GM23248 (cell line): ENCODE measurements at regions not wholly inside any gene's neighbourhood (a gene's known extent, or its start where the extent isn't known, plus 50 kb on each side); places are given as distances from the start of the nearest gene placed in this dataset.

Source experiments
- DNase-seq: peaks from one replicate; pipeline ENCODE4 v3.0.0-alpha.2; 2015
- H2AFZ ChIP-seq: fragments of 200-600 bp; sonication (generic); 2 replicates; pipeline ENCODE4 v1.6.1; 2016; ENCODE audit warnings: antibody characterized with exemption
- H3F3A ChIP-seq: fragments of 200-600 bp; sonication (generic); 2 replicates; pipeline ENCODE4 v1.6.1; 2016; ENCODE audit warnings: mild to moderate bottlenecking, antibody characterized with exemption, mixed run types; ENCODE audit not compliant: insufficient read depth
- H3K27ac ChIP-seq: fragments of 200-600 bp; sonication (generic); 2 replicates; pipeline ENCODE4 v1.5.1; 2016; ENCODE audit warnings: mild to moderate bottlenecking
- H3K27me3 ChIP-seq: fragments of 200-600 bp; sonication (generic); replicated peaks from 2 replicates; pipeline ENCODE4 v1.6.1; 2016; ENCODE audit warnings: mild to moderate bottlenecking; ENCODE audit not compliant: insufficient read depth
- H3K36me3 ChIP-seq: fragments of 200-600 bp; sonication (generic); 2 replicates; pipeline ENCODE4 v1.6.1; 2016; ENCODE audit warnings: low read depth, mild to moderate bottlenecking
- H3K4me1 ChIP-seq: fragments of 200-600 bp; sonication (generic); 2 replicates; pipeline ENCODE4 v1.6.1; 2016; ENCODE audit warnings: mild to moderate bottlenecking; ENCODE audit not compliant: insufficient read depth
- H3K4me2 ChIP-seq: fragments of 200-600 bp; sonication (generic); one replicate; pipeline ENCODE4 v1.6.1; 2016; ENCODE audit warnings: mild to moderate bottlenecking; ENCODE audit not compliant: unreplicated experiment
- H3K4me3 ChIP-seq: fragments of 200-600 bp; sonication (generic); 2 replicates; pipeline ENCODE4 v1.5.1; 2016; ENCODE audit warnings: mild to moderate bottlenecking
- H3K79me2 ChIP-seq: fragments of 200-600 bp; sonication (generic); 2 replicates; pipeline ENCODE4 v1.6.1; 2016; ENCODE audit warnings: mild to moderate bottlenecking; ENCODE audit not compliant: insufficient read depth
- H3K9ac ChIP-seq: fragments of 200-600 bp; sonication (generic); 2 replicates; pipeline ENCODE4 v1.6.1; 2016; ENCODE audit warnings: mild to moderate bottlenecking
- H3K9me2 ChIP-seq: fragments of 200-600 bp; sonication (generic); 2 replicates; pipeline ENCODE4 v1.6.1; 2016; ENCODE audit warnings: mixed run types, mild to moderate bottlenecking, moderate library complexity; ENCODE audit not compliant: insufficient read depth
- H3K9me3 ChIP-seq: fragments of 200-600 bp; sonication (generic); one replicate; pipeline ENCODE4 v1.6.1; 2017; ENCODE audit warnings: low read depth
- H4K20me1 ChIP-seq: fragments of 200-600 bp; sonication (generic); 2 replicates; pipeline ENCODE4 v1.6.0; 2016; ENCODE audit not compliant: insufficient read depth
- EZH2 ChIP-seq: fragments of 200-600 bp; sonication (generic); IDR thresholded peaks from 2 replicates; pipeline ENCODE4 v1.6.1; 2018; ENCODE audit warnings: antibody characterized with exemption, mild to moderate bottlenecking; ENCODE audit not compliant: insufficient read depth, poor library complexity, severe bottlenecking
- EZH2phosphoT487 ChIP-seq: fragments of 200-600 bp; sonication (generic); IDR thresholded peaks from 2 replicates; pipeline ENCODE4 v1.6.1; 2018; ENCODE audit warnings: antibody characterized with exemption, moderate library complexity, mild to moderate bottlenecking, low read depth; ENCODE audit not compliant: insufficient read depth
- WGBS, 2 experiments: methylation state at CpG; one replicate each; pipeline ENCODE4 v1.1.6; 2015 to 2017; ENCODE audit warnings: low lambda C conversion rate in 2 of 2, low coverage in 1 of 2; ENCODE audit errors: missing lambda C conversion rate in 2 of 2; 5-methylcytosine and 5-hydroxymethylcytosine counted together
- in situ Hi-C: fragments of 300-500 bp; cut with MboI; formaldehyde crosslinking; loops from 2 replicates; pipeline ENCODE4 v1.15.0; 2020

DNA sequence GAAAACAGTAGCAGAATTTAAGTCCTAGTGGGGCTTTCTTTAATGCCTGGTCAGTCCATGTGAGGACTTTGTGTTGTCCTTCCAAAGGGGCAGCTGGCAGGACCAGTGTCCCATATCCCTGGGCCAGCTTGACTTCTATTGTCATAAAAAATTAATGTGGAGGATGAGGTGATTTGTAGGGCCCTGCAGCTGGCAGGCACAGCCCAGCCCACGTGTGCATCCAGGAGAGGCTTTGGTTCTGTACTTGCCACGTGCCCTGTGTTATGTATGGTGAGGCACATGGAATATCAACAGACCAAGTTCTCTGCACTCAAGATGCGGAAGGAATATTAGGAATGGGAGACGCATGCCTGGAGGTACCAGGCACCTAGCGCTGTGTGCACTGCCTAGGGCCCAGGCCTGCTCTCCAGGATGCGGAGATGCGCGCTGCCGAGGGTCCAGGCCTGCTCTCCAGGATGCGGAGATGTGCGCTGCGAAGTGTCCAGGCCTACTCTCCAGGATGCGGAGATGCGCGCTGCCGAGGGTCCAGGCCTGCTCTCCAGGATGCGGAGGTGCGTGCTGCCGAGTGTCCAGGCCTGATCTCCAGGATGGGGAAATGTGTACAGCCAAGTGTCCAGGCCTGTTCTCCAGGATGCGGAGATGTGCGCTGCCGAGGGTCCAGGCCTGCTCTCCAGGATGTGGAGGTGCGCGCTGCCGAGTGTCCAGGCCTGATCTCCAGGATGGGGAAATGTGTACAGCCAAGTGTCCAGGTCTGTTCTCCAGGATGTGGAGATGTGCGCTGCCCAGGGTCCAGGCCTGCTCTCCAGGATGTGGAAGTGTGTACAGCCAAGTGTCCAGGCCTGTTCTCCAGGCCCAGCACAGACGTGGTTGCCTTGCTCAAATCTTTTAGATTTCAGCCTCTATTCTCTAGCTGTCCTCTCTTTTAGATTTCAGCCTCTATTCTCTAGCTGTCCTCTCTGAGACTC, 183.3 kb upstream of the ROPN1 start:
- H3K36me3 ChIP-seq, result no peaks in the 10 kb centered on the region
- in situ Hi-C loops, result no loop called here

DNA sequence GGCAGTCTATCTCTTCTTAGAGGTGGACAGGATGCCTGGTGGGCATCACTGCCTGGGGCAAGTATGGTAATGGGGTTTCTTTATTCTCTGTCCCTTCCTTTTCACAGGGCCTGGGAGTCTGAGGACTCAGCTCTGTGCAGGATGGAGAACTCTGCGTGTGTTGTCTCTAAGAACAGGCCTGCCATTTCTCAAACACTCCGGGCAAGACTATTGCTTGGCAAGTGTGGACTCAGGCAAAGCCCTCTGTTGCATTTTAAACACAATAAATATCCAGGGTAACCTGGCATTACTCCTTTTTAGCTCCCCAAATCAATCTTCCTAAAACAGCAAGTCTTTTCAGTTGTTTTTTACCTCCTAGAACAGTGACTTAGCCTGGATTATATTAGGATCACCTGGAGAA, 185.1 kb upstream of the ROPN1 start:
- no peak overlapping the region for H3K27ac ChIP-seq
- no peak overlapping the region for H3K4me2 ChIP-seq
- no peak overlapping the region for H2AFZ ChIP-seq
- WGBS, 2 experiments, result 60% methylated on average over 2 of the region's 2 CpGs
- H3F3A ChIP-seq, result no peaks in the 10 kb centered on the region
- no peak overlapping the region for H3K9ac ChIP-seq
- no peaks in the 10 kb centered on the region for H3K27me3 ChIP-seq
- TF ChIP-seq EZH2phosphoT487 (no peak), EZH2 (no peak)
- H3K9me2 ChIP-seq, result no peaks in the 10 kb centered on the region
- H3K4me3 ChIP-seq, result no peak overlapping the region
- in situ Hi-C loops, result no loop called here
- H3K36me3 ChIP-seq, result no peaks in the 10 kb centered on the region
- H4K20me1 ChIP-seq, result no peaks in the 10 kb centered on the region
- no peak for DNase-seq
- H3K9me3 ChIP-seq, result no peaks in the 10 kb centered on the region
- no peaks in the 10 kb centered on the region for H3K79me2 ChIP-seq
- no peaks in the 10 kb centered on the region for H3K4me1 ChIP-seq

More for the DNA sequence above, 183.3 kb upstream of the ROPN1 start:
- DNase-seq, result no peak
- 87 to 92% methylated on average over 18 to 27 of the region's 27 CpGs for WGBS, 2 experiments
- Histone ChIP-seq H3K9me3 (no peaks in the 10 kb centered on the region), H3K9me2 (no peaks in the 10 kb centered on the region), H3K4me1 (no peaks in the 10 kb centered on the region), H3F3A (no peaks in the 10 kb centered on the region), H3K27ac (no peak overlapping the region), H2AFZ (no peak overlapping the region), H3K79me2 (no peaks in the 10 kb centered on the region), H4K20me1 (no peaks in the 10 kb centered on the region), H3K9ac (no peak overlapping the region), H3K4me2 (no peak overlapping the region), H3K4me3 (no peak overlapping the region), H3K27me3 (0 out of 2 replicates have a peak, but pooled peaks cover 3% of the 10 kb centered on the region)
- TF ChIP-seq EZH2phosphoT487 (no peak), EZH2 (no peak)

DNA sequence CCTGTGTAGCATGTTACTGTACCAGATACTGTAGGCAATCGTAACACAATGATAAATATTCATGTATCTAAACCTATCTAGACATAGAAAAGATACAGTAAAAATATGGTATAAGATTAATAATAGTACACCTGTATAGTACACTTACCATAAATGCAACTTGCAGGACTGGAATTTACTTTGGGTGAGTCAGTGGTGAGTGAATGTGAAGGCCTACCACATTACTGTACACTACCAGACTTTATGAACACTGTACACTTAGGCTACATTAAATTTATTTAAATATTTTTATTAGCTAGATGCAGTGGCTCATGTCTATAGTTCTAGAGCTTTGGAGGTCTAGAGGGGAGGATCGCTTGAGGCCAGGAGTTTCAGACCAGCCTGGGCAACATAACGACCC, 186.6 kb upstream of the ROPN1 start:
- Histone ChIP-seq H3K9me2 (no peaks in the 10 kb centered on the region), H4K20me1 (no peaks in the 10 kb centered on the region), H3K27ac (no peak overlapping the region), H3K4me1 (no peaks in the 10 kb centered on the region), H3K27me3 (no peaks in the 10 kb centered on the region), H3K4me3 (no peak overlapping the region), H3K4me2 (no peak overlapping the region), H3F3A (no peaks in the 10 kb centered on the region), H3K9me3 (no peaks in the 10 kb centered on the region), H2AFZ (no peak overlapping the region), H3K79me2 (no peaks in the 10 kb centered on the region), H3K9ac (no peak overlapping the region), H3K36me3 (no peaks in the 10 kb centered on the region)
- peak; percentile 7 for DNase-seq
- in situ Hi-C loops, result no loop called here
- TF ChIP-seq EZH2, result no peak
- whole genome bisulfite sequencing, 2 experiments, result 73 to 79% methylated on average over 3 of the region's 3 CpGs

DNA sequence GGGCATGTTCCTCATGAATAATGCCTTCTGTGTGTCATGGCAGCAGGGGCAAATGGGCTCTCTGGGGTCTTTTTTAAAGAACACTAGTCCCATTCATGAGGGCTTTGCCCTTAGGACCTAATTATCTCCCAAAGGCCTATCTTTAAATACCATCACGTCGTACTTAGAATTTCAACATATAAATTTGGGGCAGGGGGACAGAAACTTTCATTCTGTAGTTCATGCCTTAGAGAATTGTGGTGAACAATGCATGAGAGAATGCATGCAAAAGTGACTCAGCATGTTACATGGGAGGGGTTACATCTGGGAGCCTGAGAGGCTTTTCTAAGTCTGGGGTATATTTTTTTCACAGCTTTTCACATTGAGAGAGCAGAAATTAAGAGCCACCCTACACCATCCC, 208.5 kb upstream of the ROPN1 start:
- H3K79me2 ChIP-seq, result no peaks in the 10 kb centered on the region
- TF ChIP-seq EZH2phosphoT487, result no peak
- H2AFZ ChIP-seq, result no peak overlapping the region
- H3F3A ChIP-seq, result no peaks in the 10 kb centered on the region
- no peaks in the 10 kb centered on the region for H3K9me2 ChIP-seq
- in situ Hi-C loops, result no loop called here
- no peaks in the 10 kb centered on the region for H4K20me1 ChIP-seq
- peaks cover 28% of the 10 kb centered on the region for H3K27me3 ChIP-seq
- no peak overlapping the region for H3K9ac ChIP-seq
- H3K27ac ChIP-seq, result no peak overlapping the region
- H3K36me3 ChIP-seq, result no peaks in the 10 kb centered on the region
- H3K4me1 ChIP-seq, result no peaks in the 10 kb centered on the region
- peak; percentile 29 for DNase-seq
- H3K4me2 ChIP-seq, result no peak overlapping the region
- H3K4me3 ChIP-seq, result no peak overlapping the region
- H3K9me3 ChIP-seq, result no peaks in the 10 kb centered on the region
- 74 to 83% methylated on average over 2 of the region's 2 CpGs for WGBS, 2 experiments
